GM12892 (cell line): ENCODE measurements at regions not wholly inside any gene's neighbourhood (a gene's known extent, or its start where the extent isn't known, plus 50 kb on each side); places are given as distances from the start of the nearest gene placed in this dataset.
"Not testable (repeated sequence)": the region's sequence is repeated elsewhere in the genome, so short reads cannot be mapped to it uniquely, and the experiment has no call there.

ENCODE experiments used
- DNase-seq: peaks from one replicate; pipeline ENCODE4 v3.0.0; 2011; ENCODE audit not compliant: insufficient read length
- FAIRE-seq: peaks from 2 replicates; lab custom pipeline; 2011; peaks lifted over from hg19 to GRCh38; lab: Jason Lieb, UNC
- POLR2A ChIP-seq: IDR thresholded peaks from 2 replicates; pipeline ENCODE4 v1.6.1; 2011; ENCODE audit warnings: low read depth, low read length, control low read depth
- POLR2AphosphoS5 ChIP-seq: IDR thresholded peaks from 2 replicates; pipeline ENCODE4 v1.6.1; 2011; ENCODE audit warnings: low read depth, low read length, control low read depth
- TAF1 ChIP-seq: IDR thresholded peaks from 2 replicates; pipeline ENCODE4 v1.6.1; 2011; ENCODE audit warnings: low read depth, mild to moderate bottlenecking, control low read depth, low read length, borderline replicate concordance

DNA sequence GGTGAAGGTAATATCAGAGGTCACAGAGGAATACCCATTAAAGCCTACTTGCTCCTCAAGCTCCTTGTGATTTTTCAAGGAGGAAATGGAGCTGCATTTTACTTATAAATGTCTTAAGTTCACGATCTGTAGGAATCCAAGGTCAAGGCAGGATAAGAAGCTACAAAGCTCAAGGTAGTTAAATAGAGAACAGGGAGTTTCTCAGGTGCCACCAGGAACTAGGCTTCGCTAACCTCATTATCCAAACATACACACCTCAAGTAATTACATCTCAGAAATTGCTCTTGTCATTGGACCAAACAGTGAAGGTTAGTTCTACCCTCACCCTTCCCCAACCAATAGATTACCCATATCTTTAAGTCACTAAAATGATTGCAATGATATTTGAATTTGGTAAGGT lies 317.4 kb upstream of the HNRNPA3 start:
- no peak for DNase-seq
- no peak for TF ChIP-seq POLR2AphosphoS5
- no peak for TF ChIP-seq TAF1
- TF ChIP-seq POLR2A, result no peak
- no peak for FAIRE-seq

DNA sequence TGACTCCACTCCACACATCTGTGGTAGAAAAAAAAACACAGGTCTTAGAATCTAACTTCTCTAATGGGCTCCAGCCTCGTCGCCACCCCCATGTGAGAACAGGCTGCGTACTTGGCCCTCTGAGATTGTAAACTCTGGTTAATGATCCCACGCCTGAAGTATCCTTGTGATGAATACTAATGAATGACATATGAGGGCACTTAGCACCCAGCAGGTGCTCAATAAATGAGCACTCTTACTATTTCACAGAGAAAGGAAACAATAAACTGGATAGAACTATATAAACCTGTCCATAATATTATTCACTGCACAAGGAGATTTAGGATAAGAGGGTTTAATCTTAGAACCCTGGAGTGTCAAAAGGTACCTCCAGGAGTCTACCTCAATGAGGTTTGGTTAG lies 310.1 kb upstream of the HNRNPA3 start:
- no peak for FAIRE-seq
- DNase-seq, result no peak
- TF ChIP-seq POLR2A (no peak), TAF1 (no peak), POLR2AphosphoS5 (no peak)

DNA sequence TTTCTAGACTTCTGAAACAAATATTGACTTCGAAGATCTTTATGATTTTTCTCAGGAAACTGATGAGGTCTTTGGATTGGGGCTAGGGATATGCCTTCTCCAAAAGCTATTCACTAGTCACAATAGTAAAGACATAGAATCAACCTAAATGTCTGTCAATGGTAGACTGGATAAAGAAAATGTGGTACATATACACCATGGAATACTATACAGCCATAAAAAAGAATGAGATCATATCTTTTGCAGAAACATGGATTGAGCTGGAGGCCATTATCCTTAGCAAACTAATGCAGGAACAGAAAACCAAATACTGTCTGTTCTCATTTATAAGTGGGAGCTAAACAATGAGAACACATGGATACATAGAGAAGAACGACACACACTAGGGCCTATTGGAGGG lies 308.5 kb upstream of the HNRNPA3 start:
- peak; percentile 66 for FAIRE-seq
- not testable (repeated sequence) for DNase-seq

DNA sequence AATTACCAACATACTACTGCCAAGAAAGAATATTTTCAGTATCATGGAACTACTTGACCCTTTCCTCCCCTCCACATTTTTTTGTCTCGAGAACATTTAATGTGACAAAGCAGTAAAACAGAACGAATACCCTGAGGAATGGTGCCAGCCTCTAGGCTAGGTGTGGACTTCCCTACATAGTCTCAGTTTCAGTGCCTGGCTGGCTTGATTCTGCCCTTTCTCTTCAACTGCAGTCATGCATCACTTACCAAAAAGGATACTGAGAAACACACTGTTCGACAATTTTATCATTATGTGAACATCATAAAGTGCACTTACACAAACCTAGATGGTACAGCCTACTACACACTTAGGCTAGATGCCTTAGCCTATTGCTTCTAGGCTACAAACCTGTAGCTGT lies 305.3 kb upstream of the HNRNPA3 start:
- no peak for FAIRE-seq
- TF ChIP-seq POLR2A (no peak), TAF1 (no peak), POLR2AphosphoS5 (no peak)
- no peak for DNase-seq

DNA sequence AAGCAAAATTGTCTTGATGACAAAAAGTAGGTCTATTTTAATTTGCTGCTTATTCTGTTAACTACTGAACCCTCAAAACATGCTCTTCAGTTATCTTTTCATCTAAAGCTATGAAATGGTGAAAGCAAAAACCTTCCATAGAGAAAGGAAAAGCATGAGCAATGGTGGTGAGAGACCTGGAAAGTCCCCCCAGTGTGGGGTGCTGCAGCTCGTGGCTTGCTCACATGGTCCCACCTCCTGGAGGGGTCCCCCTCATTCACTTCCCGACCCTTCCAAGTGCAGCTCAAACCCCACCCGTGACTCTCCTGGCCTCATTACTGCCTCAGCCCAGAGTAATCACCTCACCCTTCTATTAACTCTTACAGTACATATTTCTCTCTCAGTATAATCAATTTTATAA lies 301.8 kb upstream of the HNRNPA3 start:
- FAIRE-seq (peak; percentile 67), DNase-seq (no peak)
- TF ChIP-seq POLR2AphosphoS5 (no peak), POLR2A (no peak), TAF1 (no peak)

DNA sequence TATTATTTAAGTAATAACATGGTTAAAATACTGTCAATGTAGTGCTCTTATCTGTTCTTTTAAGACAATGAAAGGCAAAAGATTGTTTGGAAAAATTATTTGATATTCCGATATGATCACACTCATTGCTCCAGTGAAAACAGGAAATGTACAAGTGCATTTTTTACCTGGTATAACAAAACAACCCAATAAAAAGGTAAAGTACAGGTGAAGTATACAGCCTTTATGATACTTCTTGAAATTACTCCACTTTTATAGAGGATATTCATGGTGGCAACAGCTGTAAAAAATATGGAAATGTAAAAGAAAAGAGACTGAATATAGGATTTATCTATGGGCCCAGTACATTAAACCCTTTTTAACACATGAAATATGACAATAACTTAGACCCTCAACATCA lies 298.6 kb upstream of the HNRNPA3 start:
- no peak for DNase-seq
- no peak for TF ChIP-seq POLR2AphosphoS5
- TF ChIP-seq TAF1, result no peak
- no peak for TF ChIP-seq POLR2A
- no peak for FAIRE-seq

DNA sequence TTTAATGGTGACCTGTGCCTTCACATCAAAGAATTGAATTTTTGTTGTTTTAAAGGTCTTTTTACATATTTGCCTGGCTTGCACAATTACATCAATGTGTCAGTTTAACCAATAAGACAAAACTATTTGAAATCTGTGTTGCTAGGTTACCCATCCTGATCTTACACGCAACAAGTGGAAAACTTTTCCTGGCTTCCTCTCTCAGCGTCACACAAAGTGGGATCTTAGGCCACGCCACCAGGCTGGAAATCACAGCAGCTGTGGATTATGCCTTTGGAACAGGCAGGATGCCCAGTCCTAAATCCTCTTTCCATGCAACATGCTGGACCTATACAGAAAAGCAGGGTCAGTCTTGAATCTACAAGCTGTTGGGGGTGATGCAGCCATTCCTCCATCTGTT lies 298.2 kb upstream of the HNRNPA3 start:
- TF ChIP-seq POLR2AphosphoS5 (no peak), POLR2A (no peak), TAF1 (no peak)
- FAIRE-seq, result no peak
- no peak for DNase-seq

DNA sequence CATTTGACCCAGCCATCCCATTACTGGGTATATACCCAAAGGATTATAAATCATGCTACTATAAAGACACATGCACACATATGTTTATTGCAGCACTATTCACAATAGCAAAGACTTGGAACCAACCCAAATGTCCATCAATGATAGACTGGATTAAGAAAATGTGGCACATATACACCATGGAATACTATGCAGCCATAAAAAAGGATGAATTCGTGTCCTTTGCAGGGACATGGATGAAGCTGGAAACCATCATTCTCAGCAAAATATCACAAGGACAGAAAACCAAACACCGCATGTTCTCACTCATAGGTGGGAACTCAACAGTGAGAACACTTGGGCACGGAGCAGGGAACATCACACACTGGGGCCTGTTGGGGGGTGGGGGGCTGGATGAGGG lies 290.0 kb upstream of the HNRNPA3 start:
- not testable (repeated sequence) for DNase-seq, FAIRE-seq

DNA sequence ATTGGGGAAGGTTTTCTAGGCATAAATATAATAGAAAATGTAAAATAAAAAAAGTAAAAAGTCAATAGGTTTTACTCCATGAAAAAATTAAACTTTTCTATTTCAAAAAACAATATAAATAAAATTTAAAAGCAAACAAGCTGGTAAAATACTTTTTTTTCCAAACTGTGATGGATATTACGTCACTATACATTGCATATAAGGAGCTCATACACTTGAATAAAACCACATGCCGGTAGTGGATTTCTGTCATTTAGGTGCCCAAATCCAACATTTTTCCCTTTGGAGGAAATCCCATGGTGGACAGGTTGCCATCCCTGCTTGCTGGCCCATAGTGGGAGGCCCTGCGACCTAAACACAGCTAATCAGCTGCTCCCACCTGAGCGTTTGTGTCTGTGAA lies 289.4 kb upstream of the HNRNPA3 start:
- FAIRE-seq (no peak), DNase-seq (no peak)
- TF ChIP-seq POLR2AphosphoS5, result no peak
- TF ChIP-seq TAF1, result no peak
- no peak for TF ChIP-seq POLR2A

DNA sequence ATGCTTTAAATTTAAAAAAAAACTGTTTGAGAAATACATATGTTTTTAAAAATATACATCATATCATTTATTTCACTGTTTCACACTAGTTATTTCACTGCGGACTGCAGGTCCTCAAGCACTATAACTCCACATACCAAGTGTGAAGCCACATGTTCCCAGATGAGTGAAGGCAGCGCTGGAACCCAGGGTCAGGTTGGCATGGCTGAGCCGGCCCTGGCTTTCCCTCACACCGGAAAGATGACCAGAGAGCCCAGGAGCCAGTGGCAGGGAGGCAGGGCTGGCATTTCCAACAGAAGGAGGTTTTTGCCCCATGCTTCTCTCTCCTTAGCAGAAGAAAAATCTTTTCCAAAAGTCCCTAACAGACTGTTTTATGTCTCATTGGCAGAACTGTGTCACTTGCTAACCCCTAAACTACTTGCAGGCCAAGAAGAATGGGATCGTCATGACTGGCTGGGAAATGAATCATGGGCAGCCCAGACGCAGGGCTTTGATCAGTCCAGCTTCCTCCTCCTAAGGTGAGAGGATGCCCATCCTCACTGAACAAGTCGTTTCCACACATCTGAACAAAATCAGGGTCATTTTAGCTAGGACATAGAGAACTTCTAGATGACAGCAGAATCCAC lies 287.6 kb upstream of the HNRNPA3 start:
- DNase-seq, result no peak
- TF ChIP-seq TAF1, result no peak
- TF ChIP-seq POLR2A, result no peak
- TF ChIP-seq POLR2AphosphoS5, result no peak
- FAIRE-seq, result no peak

DNA sequence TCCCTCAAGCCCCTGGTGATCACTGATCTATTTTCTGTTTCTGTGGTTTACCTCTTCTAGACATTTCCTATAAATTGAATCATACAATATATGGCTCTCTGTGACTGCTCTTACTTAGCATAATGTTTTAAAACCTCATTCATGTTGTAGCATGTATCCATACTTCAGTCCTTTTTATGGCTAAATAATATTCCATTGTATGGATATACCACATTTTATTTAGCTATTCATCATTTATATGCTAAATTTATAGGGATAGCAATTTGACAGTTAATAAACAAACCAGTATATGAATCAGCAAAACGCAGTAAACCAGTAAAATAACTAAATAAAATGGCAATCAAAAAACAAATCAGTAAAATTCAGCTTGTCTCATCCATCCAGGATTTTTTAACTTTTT lies 286.1 kb upstream of the HNRNPA3 start:
- no peak for DNase-seq
- FAIRE-seq, result no peak
- TF ChIP-seq POLR2AphosphoS5, result no peak
- TF ChIP-seq TAF1, result no peak
- TF ChIP-seq POLR2A, result no peak

DNA sequence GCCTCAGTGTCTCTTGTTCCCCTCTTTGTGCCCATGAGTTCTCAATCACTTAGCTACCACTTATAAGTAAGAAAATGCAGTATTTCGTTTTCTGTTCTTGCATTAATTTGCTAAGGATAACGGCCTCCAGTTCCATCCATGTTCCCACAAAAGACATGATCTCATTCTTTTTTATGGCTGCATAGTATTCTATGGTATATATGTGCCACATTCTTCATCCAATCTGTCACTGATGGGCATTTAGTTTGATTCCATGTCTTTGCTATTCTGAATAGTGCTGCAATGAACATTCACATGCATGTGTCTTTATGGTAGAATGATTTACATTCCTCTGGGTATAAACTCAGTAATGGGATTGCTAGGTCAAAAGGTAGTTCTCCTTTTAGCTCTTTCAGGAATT lies 283.2 kb upstream of the HNRNPA3 start:
- not testable (repeated sequence) for DNase-seq, FAIRE-seq
